T1000 (cell line): ENCODE measurements at regions not wholly inside any gene's neighbourhood (a gene's known extent, or its start where the extent isn't known, plus 50 kb on each side); places are given as distances from the start of the nearest gene placed in this dataset.

Source experiments
- DNase-seq: peaks from one replicate; lab custom pipeline; 2025; ENCODE audit warnings: mixed read lengths; lab: John Stamatoyannopoulos, UW

- no peak for DNase-seq
These were observed 401.1 kb upstream of the NFE2L3 start for GRCh38 chr7:25750744-25751508.

GRCh38 chr7:25752154-25752553, 399.8 kb upstream of the NFE2L3 start:
- no peak for DNase-seq

DNA sequence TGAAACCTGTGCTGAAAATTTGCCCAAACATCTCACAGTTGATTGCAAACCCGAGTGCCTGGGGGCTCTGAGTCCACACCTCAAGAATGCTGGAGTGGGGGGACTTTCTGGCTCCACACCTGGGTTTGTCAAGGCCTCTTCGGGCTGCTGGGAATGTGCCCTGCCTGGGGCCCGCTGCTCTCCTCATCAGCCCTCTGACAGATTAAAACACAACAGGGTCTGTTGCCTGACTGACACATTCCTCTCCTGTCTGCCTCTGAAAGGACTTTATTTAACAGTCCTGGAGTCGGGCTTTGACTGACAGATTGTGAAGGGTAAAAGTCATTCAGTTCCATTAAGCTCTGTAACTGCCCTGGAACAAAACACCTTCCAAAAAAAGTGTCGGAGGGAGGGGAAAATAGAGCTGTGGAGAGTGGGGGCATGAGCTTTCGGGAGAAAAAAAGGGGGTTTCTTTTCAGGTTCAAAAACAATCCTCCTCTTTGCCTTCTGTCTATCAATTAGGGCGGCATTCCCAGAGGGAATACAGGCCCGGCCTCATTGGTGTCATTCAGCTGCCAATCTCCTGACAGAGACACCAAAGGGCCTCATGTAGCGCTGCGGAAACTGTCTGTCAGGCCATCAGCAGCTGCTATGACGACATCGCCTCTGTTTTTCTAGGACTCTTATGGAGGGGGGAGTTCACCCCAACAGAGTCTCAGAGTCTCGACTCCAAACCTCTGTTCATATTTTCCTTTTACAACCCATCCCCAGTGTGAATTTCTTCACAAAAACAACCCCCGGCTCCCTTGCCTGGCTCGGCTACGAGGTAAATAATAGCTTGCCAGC, 398.8 kb upstream of the NFE2L3 start:
- DNase-seq: no peak

GRCh38 chr7:25753837-25754236, 398.2 kb upstream of the NFE2L3 start:
- no peak for DNase-seq

DNA sequence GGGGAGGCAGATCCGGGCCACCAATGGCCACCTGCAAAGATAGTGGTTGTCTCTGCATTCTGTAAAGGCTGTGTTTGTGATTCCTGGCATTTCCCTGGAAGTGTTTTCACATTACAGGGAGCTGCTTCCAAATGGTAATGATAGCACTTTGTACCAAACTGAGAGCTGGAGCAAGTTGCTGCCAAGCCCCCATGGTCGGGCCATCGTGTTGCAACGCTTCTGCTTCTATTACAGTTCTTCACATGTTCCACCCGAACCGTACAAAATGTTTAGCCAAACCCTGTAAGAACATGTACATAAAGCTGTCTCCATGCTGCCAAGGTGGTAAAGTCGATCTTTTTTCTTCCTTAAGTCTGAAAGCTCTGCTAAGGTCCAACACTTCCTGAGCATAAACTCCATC, 397.7 kb upstream of the NFE2L3 start:
- DNase-seq: no peak

DNA sequence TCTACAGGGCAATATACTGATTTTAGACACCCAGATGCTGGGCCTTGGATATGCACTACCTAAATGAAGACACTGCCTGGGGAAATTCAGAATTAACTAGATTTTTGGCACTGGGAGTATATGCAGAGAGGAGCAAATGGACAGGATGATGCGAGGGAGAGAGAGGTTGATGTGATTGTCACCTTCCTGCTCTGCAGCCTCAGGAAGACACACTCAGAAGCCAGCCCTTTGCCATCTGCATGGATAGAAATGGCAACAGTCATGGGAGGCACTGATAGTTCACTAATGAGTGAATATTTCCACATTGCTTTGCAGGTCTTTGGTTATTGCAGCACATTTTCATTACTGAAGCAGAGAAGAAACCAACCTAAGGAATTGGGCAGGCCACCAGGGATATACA, 397.2 kb upstream of the NFE2L3 start:
- no peak for DNase-seq

GRCh38 chr7:25756601-25757000, 395.4 kb upstream of the NFE2L3 start:
- DNase-seq: no peak

DNA sequence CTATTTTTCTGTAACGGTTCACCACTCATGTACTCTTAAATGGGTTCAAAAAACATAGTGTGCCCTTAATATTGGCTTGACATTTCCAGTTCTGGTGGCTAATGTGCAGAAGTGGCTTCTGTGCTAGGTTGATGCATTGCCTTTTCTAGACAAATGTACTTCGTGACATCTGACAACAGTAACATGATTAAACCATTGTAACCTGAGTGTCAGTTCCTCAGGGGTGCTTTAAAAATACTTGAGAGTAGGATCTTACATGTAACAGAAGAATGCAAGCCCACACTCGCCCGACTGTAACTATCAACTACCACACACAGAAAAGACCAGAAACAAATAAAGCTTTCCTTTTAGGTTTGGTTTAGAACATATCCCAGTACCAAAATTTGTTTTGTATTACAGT, 393.4 kb upstream of the NFE2L3 start:
- no peak for DNase-seq

DNA sequence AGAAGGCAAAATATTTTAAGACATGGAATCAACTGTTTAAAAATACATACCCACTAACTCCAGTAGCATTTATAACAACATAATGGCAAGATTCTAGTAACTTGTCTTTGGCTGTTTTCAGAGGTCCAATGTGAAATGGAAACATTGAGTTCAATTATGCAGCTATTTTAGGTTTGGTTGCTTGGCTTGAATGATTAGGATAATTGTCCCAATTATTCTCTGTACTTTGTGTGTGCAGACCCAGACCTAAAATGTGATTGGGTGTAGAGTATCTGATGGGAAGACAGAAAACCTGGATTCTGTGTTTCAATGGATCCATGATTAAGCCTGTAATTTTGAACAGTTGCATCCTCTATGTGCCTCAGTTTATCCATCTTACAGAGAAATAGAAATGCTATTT, 392.7 kb upstream of the NFE2L3 start:
- DNase-seq: no peak

DNA sequence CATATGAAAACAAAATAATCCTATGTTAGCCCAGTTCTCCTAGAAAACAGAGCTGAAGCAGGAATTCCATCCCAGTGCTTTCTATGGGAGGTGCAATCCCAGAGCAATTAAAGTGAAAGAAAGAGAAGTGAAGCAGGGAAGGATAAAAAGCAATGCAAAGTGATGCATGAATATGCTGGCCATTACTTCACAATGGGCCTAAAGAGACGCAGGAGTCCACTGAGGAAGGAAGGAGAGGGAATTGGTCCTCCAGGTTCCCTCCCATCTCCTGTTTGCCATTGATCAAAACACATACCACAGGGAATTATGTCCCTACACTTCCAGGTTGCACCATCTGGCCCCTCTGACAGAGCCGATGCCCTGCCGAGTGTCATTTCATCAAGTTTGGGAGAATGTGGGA, 392.2 kb upstream of the NFE2L3 start:
- no peak for DNase-seq

DNA sequence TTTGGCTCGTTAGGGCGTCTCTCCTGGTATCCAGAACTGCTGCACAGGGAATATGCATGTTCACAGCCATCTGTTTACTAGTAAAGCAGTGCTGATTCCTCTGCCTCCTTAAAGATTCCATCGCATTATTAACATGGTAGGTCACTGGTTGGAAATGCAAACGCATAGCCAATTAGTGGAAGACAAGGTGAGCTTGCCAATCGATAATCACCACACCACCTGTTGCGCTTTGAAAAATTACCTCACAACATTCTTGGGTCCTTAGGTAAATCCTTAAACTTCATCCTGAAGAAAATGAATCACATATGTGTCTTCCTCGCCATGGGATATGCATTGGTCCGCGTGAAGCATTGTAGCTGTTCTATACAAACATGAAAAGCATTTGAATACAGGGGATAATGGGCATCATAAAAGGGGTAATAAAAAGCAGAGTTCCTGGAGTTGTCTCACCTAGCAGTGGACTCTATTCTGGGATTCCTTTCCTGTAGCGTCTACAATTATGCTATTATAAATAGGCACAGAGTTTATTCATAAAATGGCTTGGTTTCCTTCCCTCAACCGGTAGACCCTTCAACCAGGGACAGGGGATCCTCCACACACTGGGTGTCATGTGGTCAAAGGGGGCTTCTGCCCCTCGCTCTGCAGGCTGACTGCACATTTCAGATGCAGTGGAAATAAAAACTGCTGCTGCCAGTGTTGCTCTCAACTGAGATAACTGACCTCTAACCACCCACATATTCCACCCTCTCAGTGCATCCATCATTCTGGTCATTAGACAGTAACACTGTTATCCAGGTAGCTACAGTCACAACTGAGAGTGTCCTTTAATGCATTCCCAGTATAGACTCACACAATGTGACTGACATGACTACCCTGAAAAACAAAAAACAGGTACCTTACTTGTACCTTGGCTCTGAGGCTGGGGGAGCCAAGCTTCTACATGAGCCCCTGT, 389.2 kb upstream of the NFE2L3 start:
- no peak for DNase-seq

DNA sequence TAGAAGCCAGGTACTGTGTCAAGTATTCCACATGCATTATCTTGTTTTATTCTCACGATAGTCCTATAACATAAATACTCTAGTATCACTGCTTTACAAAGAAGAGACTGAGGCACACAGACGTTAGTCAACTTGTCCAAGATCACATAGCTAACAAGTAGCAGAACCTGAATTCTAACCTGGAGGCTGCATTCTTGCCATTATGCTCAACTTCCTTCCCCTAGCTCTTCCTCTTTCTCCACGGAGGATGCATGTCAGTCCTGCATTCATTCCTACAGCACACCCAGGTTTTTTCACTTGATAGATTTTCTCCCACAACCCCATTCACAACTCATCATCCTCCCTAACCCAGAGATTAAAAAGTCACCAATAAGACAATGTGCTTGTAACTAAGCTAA, 388.5 kb upstream of the NFE2L3 start:
- no peak for DNase-seq

DNA sequence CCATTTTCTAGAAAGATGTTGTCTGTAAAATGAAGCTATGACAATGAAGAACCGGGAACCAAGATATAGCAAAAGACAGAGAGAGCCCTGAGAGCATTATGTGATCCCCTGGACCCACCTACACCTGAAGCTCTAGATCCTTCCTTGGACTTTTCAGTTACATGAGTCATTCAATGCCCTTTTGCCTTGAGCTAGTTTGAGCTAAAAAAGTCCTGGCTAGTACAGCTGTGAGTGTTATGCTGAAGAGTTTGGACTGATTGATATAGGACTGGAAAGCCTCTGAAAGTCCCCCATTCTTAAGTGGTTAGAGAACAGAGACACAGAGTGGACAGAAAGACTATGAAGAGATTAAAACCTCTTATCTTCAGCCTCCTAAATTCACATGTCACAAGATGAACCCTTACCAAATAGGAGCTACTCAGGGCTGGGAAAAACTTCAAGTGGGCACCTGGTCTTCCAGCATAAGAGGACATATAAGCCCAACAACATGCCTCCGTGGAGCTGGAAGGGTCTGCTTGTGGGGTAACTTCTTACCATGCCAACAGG, 386.8 kb upstream of the NFE2L3 start:
- DNase-seq: no peak

- DNase-seq: no peak
These were observed 381.8 kb upstream of the NFE2L3 start for GRCh38 chr7:25770235-25770634.

- no peak for DNase-seq
These were observed 381.3 kb upstream of the NFE2L3 start for GRCh38 chr7:25770670-25771069.

GRCh38 chr7:25771491-25771890, 380.5 kb upstream of the NFE2L3 start:
- no peak for DNase-seq

DNA sequence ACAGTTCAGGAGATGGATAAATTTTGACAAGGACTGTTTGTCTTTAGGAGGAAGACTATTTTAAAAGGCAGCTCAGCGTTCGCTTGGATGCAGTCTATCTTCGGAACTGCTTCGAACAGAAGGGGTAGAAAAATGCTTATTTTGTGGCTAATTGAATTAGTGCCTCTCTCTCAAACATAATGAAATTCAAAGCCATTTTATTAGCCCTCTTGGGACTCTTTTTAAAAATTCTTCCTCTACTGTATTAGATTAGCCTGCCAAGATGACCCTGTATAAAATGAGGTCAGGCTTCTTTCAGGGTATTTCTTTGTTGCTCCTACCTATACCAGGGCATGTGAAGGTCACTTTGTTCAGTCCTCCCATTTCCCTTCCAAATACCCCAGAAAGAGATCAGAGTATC, 379.2 kb upstream of the NFE2L3 start:
- DNase-seq: no peak

- no peak for DNase-seq
These were observed 377.3 kb upstream of the NFE2L3 start for GRCh38 chr7:25774675-25775074.

DNA sequence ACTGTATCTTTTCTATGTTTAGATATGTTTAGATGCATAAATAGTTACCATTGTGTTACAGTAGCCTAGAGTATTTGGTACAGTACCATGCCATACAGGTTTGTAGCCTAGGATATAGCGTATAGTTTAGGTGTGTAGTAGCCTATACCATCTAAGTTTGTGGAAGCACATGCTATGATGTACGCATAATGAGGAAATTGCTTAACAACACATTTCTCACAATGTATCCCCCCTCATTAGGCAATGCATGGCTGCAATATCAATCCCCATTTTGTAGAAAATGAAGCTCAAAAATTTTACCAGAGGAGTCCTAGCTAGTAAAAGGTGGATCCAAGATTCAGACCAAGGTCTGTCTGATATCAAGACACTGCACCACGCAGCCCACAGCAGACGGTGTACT, 376.4 kb upstream of the NFE2L3 start:
- no peak for DNase-seq

DNA sequence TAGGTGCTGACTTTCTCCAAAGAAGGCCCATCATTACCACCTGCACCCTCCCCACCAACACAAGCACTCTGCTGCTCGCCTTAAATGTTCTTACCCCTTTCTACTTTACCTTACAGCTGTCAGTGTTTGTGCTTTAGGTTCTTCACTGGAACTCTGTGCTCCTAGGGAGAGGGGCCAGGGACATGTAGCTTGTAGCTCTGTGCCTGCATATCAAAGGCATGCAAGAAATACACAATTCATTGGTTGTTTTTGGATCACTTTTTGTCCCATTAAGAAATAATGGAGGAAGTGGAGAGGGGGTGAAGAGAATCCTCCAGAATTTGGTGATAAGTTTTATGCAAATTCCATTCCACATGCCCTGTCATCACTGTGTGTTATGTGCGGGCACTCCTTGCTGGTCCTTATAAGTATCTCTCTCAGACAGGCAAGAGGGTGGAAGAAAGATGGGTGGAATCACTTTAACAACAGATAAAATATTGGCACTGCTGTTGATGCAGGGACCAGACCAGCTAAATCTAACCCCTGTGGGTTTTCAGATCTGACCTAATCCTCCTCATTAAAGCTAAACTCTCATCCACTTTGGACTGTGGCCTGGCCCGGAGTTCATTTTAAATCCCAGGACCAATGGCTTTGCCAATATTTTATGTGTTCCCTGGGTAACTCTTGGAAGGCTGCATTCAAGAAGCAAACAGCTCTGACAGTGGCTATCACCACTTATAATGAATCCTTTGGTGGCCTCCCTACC, 375.8 kb upstream of the NFE2L3 start:
- DNase-seq: no peak

- DNase-seq: no peak
These were observed 375.3 kb upstream of the NFE2L3 start for GRCh38 chr7:25776744-25777123.
